Activated T-cell treated with anti-CD3 and anti-CD28 coated beads for 24 hours (primary cell): ENCODE measurements at regions not wholly inside any gene's neighbourhood (a gene's known extent, or its start where the extent isn't known, plus 50 kb on each side); places are given as distances from the start of the nearest gene placed in this dataset.

Source experiments
- DNase-seq: peaks from one replicate; pipeline ENCODE4 v3.0.0-alpha.2; 2020; ENCODE audit warnings: low read depth

DNA sequence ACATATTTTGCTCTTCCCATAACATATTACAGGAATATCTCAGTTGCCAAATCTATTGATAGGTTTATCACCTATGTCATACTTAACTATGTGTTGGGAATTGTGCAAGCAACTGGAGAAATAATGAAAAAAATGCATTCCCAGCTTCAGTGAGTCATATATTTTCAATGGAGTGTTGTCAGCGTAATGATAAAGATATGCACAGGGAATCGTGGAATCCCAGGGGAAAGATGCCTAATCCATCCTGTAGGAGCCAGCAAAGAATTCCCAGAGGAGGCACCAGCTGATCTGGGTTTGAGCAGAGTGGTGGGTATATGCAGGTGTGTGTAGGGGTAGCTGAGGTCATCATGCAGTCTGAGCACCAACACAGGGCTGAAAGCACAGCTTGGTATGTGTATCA lies 213.3 kb upstream of the DAB1 start:
- no peak for DNase-seq

DNA sequence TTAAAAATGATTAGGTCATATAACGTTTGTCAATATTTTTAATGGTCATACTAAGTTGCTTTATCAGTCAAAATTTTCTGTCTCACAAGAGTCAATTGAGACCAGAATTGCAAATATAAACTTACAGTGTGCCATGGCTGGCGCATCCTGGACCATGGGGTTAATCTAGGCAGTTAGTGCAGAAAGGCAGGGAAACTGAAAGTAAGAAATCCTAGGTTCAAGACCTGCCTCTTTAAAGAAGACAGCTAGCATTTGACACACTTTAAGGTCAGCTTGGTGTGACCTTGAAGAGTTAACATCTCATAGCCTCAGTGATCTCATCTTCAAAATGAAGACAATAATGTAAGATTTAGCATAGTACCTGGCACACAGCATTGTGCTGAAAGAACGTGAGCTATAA lies 210.0 kb upstream of the DAB1 start:
- no peak for DNase-seq

DNA sequence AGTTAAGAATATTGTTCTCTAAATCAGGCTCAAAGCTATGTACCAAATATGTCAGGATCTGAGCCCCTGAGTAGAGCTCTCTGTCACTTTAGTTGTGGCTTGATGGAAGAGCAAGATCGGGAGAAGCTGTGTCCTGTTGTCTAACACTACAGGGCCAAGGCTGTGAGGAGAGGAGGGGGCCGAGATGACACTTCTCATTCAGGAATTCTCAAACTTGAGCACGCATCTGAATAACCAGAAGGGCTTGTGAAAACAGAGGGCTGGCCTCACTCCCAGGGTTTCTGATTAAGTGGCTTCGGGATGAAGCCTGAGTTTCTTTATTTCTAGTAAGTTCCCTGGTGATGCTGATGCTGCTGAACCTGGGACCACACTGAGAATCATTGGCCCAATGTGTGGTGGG lies 209.2 kb upstream of the DAB1 start:
- DNase-seq = no peak

DNA sequence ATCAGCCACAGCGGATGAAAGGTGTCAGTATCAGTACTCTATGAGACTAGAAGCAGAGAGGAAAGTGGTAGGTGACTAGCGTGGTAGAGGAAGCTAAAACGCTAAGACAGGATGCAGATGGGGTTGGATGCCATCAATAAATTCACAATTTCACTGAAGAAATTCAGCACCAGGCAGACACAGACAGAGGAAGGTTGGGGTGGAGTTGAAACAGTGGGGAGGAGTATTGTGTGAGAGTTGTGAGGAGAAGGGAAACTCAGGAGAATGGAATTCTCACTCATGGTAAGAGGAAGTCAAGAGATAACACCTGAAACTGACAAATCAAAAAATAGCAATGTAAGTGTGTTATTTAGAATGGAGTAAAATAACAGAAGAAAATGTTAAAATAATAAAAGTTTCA lies 208.5 kb upstream of the DAB1 start:
- no peak for DNase-seq

DNA sequence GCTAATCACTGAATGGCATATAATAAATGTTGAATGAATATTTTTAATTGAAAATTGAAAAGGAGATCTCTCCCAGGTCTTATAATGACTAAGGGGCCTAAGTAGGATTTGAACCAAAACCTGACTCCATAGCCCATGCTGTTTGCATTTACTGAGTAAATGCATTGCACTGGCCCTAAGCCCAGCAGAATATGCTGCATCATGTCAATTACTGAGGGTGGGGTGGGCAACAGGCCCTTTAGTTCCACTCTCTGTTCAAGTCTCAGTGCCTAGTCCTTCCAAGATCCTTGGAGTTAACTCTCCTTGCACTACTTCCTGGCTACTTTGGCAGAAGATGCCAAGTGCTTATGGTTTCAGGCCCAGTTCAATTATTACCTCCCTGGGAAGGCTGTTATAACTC lies 203.8 kb upstream of the DAB1 start:
- DNase-seq = no peak

DNA sequence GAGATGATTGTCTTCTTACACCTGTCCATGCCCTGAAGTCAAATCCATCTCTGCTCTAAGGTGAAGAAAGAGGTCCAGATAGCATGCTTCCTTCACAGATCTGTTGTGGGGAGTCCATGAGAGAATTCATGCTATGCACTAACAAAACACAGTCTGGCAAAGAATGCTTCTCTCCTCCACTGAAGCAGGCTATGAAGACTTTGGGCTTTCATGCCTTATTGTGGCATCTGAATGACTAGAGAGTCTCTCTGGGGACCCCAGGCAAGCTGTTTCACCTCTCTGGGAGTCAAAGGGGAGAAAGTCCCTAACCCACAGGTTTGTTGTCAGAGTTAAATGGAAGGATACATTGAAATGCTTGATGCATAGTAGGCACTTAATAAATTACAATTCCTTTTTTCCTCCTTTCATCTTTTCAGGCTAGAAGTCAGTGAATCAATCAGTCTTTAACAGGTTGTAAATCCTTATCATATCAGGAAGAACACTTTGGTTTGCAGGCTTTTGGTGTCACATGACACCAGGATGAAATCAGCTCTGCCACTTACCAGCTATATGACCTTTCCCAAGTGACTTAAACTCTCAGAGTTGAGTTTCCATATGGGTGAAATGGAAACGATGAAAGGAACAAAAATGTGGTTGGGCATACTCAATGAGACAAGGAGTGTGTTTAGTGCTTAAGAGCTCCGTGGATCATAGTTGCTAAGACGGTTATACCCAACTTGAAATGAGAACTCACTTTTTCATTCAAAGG lies 200.1 kb upstream of the DAB1 start:
- DNase-seq = no peak

DNA sequence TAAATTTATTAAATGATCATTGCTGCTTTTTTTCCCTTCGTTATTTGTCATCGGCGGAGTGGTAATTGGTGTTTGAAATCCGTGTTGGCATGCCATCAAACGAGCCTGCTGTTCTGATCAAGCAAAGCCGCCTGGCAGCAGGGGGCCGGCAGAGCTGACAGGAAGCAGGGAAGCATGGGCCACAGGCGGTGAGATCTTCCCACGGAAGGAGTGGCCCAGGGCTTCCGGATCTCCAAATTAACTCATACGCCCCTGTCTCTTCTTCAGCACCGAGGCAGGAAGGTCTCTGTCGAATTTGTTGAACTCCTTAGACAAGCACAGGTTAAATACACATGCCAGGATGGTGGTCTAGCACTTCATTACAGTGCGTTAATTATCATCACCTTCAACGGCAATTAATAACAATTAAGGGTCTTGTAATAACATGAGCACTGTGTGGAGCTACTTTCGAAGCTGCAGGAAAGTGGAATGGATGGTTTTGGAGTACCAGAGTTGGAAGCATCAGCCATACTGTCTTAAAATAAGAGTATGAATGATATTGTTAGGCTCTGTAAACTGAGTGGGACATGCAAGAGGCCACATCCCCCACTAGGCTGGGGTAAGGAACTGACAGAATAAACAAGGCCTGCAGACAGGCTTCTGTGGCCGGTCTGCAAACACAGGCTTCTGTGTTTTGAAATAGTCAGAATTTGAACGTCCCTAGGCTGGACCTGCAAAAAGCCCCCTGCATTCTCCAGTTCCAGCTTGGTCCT lies 199.4 kb upstream of the DAB1 start:
- no peak for DNase-seq

DNA sequence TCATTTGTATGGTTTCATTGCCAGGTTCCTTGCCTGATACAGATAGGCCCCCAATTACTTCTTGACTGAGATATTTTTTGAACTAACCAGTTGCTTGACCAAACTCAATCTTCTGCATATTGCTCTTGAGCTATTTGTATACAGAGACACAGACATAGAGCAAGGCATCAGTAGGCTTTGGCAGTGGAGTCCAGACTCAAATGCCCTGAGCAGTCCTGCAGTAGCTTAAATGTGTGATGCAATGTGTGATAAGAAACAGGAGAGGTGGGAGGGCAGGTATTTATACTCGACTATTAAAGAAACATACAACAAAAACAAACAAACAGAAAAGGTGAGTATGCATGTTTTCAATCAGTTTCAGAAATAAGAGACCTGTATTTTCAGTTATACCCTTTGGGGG lies 197.9 kb upstream of the DAB1 start:
- no peak for DNase-seq

DNA sequence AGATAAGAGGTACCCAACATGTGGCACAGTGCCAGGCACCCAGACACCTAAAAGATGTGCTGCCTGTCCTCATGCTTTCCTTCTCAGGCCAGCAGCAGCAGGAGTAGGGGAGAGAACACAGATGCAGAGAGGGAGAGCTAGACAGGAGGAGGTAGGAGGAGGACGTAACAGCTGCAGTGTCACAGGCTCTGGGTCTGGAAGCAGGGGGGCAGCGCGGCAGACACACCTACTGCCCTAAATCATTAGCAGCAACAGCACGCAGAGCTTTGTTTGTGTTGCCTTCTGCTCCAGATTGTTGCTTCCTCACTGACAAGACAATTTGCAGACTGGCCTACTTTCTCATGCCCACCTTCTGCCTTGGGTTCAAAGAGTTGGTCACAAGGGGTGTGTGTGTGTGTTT lies 196.7 kb upstream of the DAB1 start:
- no peak for DNase-seq

DNA sequence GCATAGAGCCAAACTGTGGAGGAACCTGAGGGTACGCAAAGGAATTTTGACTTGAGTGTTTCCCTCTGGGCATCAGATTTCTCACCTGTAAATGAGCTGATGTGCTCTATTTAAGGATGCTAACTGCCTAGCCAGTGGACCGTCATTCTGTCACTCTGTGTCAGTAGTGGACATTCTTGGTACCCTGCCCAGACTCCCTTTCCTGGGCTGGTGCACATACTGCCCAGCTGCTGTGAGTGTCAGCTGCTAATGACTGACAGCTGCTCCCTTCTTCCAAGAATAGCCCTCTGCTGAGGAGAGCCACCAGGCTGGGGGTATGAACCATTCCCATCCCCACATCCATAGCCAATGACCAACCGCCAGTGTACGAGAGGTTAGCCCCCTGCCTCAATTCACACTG lies 193.1 kb upstream of the DAB1 start:
- DNase-seq = no peak

DNA sequence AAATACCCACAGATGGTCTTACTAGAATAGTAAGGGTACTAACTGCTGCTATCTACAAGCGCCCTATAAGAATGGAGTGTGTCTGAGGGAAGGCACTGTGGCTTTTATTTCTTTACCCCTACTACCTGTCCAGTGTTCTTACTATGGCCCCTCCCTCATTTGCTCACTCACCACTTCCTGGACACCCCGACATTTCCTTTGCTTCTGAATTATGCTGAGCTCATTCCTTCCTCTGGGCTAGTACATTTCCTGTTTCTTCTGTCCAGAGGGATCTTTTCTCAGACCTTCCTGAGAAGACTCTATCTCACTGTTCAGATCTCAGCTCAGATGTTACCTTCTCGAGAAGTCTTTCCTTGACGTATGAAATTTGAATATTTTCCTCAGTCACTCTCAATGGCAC lies 192.1 kb upstream of the DAB1 start:
- no peak for DNase-seq

DNA sequence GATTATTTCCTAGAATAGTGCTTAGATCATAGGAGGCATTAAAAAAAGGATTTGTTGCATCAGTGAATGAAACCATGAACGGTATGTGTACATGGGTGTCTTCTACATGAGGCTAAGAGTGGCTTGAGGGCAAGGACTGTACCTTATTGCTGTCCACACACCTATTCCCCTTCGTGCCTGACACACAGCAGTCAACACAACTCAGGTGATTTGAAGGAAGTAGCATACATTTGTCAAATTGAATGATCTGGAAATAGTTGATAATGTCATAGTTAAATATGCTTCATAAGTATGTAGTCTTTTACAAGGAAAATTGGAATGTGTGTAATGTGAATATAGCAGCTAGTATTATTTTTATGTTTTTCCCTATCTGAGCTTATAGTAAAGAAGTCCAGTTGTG lies 189.0 kb upstream of the DAB1 start:
- DNase-seq = no peak

DNA sequence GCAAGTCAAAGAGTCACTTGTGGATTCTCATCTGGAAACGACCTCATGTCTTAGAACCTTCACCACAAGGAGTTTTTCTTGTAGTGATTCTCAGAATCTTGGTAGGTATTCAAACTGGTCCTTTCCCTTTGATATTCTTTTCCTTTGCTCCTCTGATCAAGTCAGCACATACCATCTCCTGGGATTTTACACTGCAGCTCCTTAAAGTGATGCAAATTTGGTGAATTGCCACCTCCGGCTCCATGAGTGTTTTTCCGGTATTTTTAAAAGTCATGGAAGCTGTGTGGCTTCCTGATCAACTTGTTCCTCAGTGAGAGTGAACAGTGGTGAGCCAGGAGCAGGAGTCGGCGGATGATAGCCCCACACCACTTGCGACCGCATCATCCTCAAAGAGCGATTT lies 182.1 kb upstream of the DAB1 start:
- DNase-seq = no peak

DNA sequence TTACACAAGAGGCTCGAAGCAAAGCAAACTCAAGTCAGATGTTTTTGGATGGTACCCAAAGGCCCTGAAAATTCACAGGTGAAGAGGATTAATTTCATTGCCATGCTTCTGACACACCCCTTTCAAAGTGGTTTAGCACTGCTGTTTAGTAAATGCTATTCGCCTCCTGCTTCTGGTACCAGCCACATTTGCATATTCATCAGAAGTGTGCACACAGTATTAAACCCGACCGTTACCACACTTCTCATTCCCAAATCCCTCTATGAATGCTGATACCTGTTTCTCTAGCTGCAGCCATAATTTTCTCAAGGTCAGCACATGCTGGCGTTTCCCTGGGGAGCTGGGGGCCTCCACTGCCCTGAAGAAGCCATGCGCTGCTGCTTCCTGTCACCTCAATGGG lies 179.8 kb upstream of the DAB1 start:
- no peak for DNase-seq

DNA sequence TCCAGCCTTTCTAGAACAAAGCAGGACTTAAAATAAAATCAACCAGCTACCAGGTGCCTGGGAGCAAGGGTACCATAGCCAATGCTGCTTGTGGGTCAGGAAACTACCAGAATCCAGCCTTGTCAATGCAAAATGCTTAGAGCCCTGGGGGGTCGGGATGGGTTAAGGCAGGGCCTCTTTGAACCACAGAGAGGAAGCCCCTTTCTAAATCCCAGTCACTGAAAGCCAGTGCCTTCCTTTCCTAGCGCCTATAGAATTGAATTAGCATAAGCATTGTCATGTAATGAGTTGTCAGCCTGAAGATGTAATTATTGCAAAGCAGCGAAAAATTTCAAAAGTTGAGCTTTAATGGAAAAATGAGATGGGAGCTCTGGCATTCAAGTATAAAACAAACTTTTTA lies 176.6 kb upstream of the DAB1 start:
- DNase-seq = no peak

DNA sequence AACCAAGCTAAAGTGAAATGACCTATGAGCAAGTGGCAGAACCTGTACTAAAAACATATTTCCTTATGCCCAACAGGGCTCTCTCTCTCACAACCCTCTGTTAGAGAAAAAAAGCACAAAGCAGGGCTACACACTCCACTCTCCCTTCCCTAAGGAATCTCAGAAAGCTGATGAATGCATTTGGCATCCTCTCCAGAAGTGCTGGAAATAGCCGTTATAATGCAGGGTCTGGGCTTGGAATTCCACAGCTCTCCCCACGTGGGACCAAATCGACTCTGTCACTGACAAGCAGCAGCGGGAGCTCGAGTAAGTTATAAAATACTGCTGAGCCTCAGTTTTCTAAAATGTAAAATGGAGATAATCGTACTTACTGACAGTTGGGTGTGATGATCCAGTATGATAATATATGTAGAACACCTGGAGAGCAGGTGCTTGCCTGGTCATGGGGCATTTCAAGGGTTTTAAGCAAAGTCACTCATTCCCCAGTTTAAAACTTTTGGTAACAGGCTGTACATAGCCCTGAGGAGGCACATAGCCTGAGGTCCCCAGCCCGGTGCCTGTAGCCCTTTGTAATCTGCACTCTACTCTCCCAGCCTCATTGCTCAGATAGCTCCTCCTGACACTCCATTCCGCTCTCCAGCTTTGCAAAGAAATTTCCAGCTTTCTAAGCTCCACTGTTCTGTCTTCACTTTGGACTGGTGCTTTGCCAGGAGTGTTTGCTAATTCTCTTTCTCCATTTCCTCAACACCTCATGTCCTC lies 175.6 kb upstream of the DAB1 start:
- no peak for DNase-seq

DNA sequence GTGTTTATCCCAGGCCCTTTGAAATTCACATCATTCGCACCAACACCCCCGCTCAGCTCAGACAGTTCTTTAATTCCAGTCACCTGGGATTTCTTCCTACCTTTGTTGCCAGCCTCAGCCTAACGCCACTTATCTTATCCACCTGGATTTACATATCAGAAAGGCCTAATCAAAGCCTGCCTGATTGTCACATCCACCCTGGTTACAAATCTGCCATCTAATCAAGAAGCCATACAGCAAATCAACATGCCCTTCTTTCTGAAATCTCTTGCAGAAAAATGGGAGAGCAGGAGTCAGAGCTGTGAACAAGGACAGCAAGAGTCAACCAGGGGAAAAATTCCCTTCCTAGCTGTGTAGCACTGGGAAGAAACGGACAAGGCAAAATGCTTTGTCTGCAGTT lies 173.2 kb upstream of the DAB1 start:
- no peak for DNase-seq

DNA sequence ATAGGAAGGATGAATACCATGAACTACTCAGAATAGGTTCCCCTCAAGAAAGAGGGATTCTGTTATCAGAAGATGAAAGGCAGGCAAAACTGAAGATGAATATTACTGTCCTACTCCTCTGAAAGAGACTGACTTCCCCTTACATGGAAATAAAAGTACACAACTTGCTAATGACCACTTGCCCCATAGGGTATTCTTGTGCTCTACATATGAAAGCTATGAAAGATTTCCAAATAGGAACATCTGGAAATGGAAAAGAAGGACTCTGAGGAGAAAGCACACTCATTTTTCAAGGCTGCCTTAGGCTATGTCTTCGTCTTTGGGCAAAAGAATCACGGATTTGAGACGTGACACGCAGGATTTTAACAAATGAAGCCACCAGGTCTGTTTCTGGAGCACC lies 170.1 kb upstream of the DAB1 start:
- no peak for DNase-seq

DNA sequence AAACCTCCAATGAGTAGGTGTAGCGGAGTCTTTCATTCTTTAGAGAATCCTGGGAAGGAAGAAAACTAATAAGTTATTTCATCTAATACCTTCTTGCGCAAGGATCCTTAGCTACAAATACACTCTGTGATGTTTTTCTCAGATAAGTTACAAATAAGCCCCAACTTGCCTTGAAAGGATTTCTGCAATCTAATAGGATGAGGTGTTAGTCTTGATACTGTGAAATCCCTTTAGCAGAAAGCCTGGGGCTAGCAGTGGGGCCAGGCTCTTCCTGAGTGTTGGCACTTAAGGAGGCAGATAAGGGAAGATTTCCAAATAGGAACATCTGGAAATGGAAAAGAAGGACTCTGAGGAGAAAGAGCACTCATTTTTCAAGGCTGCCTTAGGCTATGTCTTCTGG lies 168.0 kb upstream of the DAB1 start:
- DNase-seq = no peak

DNA sequence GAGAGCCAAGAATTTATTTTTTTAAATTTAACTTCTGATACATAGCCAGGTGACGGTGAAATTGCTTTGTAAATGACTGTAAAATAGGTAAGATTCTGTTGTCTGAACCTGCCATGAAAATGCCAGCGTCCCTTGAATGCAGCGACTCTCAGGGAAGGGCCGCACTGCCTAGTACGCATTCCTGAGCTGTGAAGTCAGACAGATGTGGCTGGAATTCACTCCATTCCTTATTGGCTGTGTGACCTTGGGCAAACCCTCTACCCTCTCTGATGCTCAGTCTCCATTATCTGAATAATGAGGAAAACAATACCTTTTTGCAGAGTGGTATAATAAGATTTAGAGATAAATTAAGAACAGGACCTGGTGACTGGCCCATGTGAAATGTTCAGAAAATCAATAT lies 167.1 kb upstream of the DAB1 start:
- DNase-seq = no peak

DNA sequence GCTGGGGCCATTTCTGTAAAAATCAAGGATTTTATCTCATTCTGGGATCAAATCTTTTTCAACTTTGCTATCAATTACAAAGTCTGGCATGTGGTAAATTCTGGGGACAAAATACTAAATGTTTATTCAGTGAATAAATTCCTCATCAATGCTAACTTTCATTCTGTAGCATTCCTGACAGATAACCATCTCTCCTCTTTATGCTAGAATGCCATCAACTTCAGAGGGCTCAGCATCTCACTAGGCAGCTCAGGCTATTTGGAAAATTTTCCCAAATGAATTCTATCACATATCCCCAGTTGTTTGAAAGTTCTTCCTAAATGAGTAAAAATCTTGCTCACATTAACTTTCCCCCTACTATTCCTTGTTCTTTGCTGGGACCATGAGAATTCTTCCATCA lies 163.0 kb upstream of the DAB1 start:
- DNase-seq = no peak

DNA sequence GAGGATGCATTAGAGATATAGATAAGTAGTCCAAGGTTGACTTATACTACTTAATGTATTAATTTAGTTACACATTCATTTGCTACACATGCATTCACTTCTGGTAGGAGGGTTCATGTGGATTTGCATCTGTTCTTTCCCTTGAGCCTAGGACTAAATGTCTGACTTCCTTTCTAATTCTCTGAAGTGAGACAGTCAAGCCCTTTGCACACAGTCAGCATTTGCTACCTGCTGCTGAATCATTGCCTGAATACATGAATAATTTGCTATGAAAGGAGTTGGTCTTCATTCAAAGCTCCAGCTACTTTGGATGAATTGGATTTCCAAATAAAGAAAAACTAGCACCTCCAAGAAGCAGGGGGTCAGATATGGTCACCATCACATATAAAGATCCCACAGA lies 154.8 kb upstream of the DAB1 start:
- DNase-seq = no peak

DNA sequence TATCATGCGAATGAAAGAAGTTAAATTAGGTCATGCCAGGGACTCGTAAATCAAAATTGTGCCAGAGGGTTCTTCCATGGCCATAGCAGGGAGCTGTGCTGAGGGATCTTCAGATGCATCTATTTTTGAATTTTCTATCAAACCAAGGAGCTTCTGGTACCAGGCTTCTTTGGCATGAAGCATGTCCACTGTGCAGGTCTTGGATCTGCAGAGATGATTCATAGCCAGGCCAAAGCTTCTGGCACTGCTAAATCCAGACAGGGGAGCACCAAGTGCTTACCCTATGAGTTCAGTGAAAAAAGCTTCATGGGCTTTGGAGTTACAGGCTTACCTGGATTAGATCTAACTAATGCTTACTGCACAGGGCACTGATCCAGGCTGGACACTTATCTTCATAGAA lies 154.2 kb upstream of the DAB1 start:
- no peak for DNase-seq
